Fibroblast of the aortic adventitia (primary cell): ENCODE measurements at regions not wholly inside any gene's neighbourhood (a gene's known extent, or its start where the extent isn't known, plus 50 kb on each side); places are given as distances from the start of the nearest gene placed in this dataset.

Source experiments
- DNase-seq: peaks from one replicate; pipeline ENCODE4 v3.0.0-alpha.2; 2010; ENCODE audit warnings: low read depth
- H3K4me3 ChIP-seq: 2 replicates; pipeline ENCODE4 v1.5.1; 2011; ENCODE audit warnings: low read depth, mild to moderate bottlenecking, control low read depth, low read length, moderate library complexity
- TF ChIP-seq, protein P1 (sequence below): IDR thresholded peaks from 2 replicates; pipeline ENCODE4 v1.5.1; 2011; ENCODE audit warnings: mild to moderate bottlenecking, low read length, control low read depth, inconsistent platforms; ENCODE audit not compliant: insufficient read depth

DNA sequence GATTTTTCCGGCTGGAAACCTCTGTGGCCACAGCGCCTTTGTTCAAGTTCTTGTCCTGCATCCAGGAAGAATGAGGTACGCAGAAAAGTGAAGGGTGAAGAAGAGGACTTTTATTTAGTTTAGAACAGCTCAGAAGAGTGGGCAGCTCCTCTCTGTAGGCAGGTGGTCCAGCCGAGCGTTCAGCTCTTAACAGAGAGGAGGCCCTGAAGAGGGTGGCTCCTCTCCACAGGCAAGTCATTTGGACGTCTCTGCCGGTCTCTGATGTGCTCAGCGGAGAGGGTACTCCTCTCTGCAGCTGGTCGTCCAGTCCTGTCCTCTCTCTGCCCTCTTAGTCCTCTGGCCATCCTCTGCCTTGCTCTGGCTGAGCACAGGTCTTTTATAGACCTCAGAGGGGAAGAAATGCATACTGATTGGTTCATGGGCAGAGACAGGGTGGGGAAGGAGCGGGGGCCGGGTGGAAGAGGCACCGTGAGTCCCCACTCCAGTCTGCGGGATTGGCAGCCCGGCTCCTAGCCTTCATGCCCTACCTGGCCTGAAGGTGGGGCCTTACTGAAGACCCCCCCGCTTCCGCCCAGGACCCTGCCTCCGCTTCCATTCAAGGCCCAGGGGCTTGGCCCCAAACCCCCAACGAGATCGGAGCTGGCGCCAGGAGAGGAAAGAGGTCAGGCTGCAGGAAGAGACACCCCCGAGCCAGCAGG is 70.0 kb upstream of the NKD1 start:
- TF ChIP-seq, protein P1, sequence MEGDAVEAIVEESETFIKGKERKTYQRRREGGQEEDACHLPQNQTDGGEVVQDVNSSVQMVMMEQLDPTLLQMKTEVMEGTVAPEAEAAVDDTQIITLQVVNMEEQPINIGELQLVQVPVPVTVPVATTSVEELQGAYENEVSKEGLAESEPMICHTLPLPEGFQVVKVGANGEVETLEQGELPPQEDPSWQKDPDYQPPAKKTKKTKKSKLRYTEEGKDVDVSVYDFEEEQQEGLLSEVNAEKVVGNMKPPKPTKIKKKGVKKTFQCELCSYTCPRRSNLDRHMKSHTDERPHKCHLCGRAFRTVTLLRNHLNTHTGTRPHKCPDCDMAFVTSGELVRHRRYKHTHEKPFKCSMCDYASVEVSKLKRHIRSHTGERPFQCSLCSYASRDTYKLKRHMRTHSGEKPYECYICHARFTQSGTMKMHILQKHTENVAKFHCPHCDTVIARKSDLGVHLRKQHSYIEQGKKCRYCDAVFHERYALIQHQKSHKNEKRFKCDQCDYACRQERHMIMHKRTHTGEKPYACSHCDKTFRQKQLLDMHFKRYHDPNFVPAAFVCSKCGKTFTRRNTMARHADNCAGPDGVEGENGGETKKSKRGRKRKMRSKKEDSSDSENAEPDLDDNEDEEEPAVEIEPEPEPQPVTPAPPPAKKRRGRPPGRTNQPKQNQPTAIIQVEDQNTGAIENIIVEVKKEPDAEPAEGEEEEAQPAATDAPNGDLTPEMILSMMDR: no peak
- DNase-seq: no peak

DNA sequence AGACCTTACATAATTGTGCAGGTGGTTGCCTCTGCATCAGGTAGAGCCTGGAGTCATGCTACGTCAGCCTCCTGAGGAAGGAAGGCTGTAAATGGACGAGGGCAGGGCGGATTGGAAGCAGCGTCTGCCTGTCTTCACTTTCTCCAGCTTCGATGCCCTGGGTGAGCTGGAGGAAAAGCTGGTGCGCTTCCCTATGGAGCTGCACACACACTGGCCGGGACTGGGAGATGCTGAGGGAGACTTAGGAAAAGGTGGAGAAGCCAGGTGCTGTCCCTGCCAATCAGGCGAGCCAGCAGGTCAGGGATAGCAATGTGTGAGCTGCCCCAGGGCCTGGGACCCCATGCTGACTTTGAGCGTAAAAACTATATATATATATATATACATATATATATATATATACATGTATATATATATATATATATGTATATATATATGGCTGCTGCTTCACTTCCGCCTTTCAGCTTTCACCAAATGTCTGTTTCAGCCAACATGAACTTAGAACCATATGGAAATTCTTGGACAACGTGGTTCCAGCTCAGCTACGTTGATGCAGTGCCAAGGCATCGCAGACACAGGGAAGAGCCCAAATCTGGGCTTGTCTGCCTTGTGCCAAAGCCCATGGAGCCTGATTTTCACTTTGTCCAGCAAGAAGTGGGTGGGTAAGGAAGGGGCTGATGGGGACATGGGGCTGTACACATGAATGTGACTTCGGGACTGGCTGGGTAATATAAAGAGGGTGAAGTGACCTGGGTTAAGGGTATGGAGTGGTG is 71.5 kb upstream of the NKD1 start:
- TF ChIP-seq, protein P1: no peak
- no peak for DNase-seq
- H3K4me3 ChIP-seq: no peak overlapping the region

More for the DNA sequence above, 70.0 kb upstream of the NKD1 start:
- no peak overlapping the region for H3K4me3 ChIP-seq

GRCh38 chr16:50475170-50475569 is 73.0 kb upstream of the NKD1 start:
- no peak overlapping the region for H3K4me3 ChIP-seq
- TF ChIP-seq, protein P1: no peak

GRCh38 chr16:50474138-50474537 is 74.1 kb upstream of the NKD1 start:
- TF ChIP-seq, protein P1: no peak
- H3K4me3 ChIP-seq: no peak overlapping the region
- no peak for DNase-seq

More at GRCh38 chr16:50475170-50475569, 73.0 kb upstream of the NKD1 start:
- no peak for DNase-seq

GRCh38 chr16:50473356-50473945 is 74.7 kb upstream of the NKD1 start:
- no peak for DNase-seq
- no peak overlapping the region for H3K4me3 ChIP-seq
- TF ChIP-seq, protein P1: no peak

DNA sequence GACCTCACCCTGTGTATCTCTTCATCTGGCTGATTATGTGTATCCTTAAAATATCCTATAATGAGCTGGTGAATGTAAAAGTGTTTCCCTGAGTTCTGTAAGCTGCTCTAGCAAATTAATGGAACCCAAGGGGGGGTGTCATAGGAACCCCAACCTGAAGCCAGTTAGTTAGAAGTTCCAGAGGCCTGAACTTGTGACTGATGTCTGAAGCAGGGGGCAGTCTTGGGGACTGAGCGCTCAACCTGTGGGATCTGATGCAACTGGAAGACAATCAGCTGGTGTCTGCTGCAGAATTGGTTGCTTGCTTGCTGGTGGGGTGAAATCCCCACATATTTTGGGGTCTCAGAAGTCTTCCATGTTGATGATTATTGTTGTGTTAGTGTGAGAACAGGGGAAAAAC is 75.7 kb upstream of the NKD1 start:
- DNase-seq: no peak
- TF ChIP-seq, protein P1: no peak
- no peak overlapping the region for H3K4me3 ChIP-seq
